GM12892 (cell line): ENCODE measurements at regions not wholly inside any gene's neighbourhood (a gene's known extent, or its start where the extent isn't known, plus 50 kb on each side); places are given as distances from the start of the nearest gene placed in this dataset.

ENCODE experiments used
- POLR2A ChIP-seq: IDR thresholded peaks from 2 replicates; pipeline ENCODE4 v1.6.1; 2011; ENCODE audit warnings: low read depth, low read length, control low read depth
- TAF1 ChIP-seq: IDR thresholded peaks from 2 replicates; pipeline ENCODE4 v1.6.1; 2011; ENCODE audit warnings: low read depth, mild to moderate bottlenecking, control low read depth, low read length, borderline replicate concordance

DNA sequence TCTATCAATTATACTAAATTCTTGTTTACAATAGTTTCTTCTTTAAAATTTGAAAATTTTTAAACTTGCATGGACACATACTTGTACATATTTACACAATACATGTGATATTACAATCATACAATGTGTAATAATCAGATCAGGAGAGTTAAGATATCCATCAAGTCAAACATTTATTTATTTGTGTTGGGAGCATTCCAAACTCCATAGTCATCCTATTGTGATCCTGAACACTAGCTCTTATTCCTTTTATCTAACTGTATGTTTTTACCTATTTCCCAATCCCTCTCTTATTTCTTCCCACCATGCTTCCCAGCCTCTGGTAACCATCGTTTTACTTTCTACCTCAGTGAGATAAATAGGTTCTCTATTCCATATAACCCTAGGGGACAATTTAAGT lies 1219.2 kb downstream of the ZPLD1 start:
- no peak for TF ChIP-seq POLR2A
- TF ChIP-seq TAF1 = no peak
